H1 (cell line): ENCODE measurements at regions not wholly inside any gene's neighbourhood (a gene's known extent, or its start where the extent isn't known, plus 50 kb on each side); places are given as distances from the start of the nearest gene placed in this dataset.
"Not testable (repeated sequence)": the region's sequence is repeated elsewhere in the genome, so short reads cannot be mapped to it uniquely, and the experiment has no call there.

Source experiments
- CTCF ChIA-PET: fragments of 300-600 bp; sonication (Branson Sonifier 250); formaldehyde crosslinking; loops from one replicate; lab custom pipeline; 2021; ENCODE audit not compliant: partially characterized antibody; lab: Charles Lee
- POLR2A ChIA-PET: fragments of 300-600 bp; sonication (Branson Sonifier 250); formaldehyde crosslinking; loops from one replicate; lab custom pipeline; 2021; ENCODE audit warnings: inconsistent platforms; ENCODE audit not compliant: partially characterized antibody; lab: Charles Lee
- DNase-seq, 2 experiments: peaks; one replicate each; pipeline versions ENCODE4 v3.0.0 to v3.0.0-alpha.2; 2010 to 2022; ENCODE audit warnings: low spot score in 2 of 2, low read depth in 1 of 2, mixed read lengths in 1 of 2
- FAIRE-seq: peaks from 2 replicates; lab custom pipeline; 2011; peaks lifted over from hg19 to GRCh38; lab: Jason Lieb, UNC
- H2AFZ ChIP-seq: 2 replicates; pipeline ENCODE4 v1.8.1; 2012; ENCODE audit warnings: low read length, inconsistent platforms
- H2AK5ac ChIP-seq: 2 replicates; pipeline ENCODE4 v1.6.1; 2013; ENCODE audit warnings: low read depth, low read length
- H2BK120ac ChIP-seq: replicated peaks from 2 replicates; pipeline ENCODE3; 2013; ENCODE audit warnings: low read depth, low read length, inconsistent platforms
- H2BK12ac ChIP-seq: 2 replicates; pipeline ENCODE4 v1.6.1; 2013; ENCODE audit warnings: low read depth, low read length
- H2BK15ac ChIP-seq: 2 replicates; pipeline ENCODE4 v1.6.1; 2013; ENCODE audit warnings: low read length
- H2BK20ac ChIP-seq: 2 replicates; pipeline ENCODE4 v1.6.1; 2013; ENCODE audit warnings: low read length
- H2BK5ac ChIP-seq: 2 replicates; pipeline ENCODE4 v1.6.1; 2013; ENCODE audit warnings: low read depth, low read length
- H3K14ac ChIP-seq: 2 replicates; pipeline ENCODE4 v1.6.1; 2013; ENCODE audit warnings: inconsistent platforms; ENCODE audit not compliant: insufficient read length
- H3K18ac ChIP-seq: 2 replicates; pipeline ENCODE4 v1.6.1; 2013; ENCODE audit warnings: low read length; ENCODE audit errors: extremely low read depth
- H3K23ac ChIP-seq: 2 replicates; pipeline ENCODE4 v1.6.1; 2013; ENCODE audit warnings: inconsistent platforms; ENCODE audit not compliant: insufficient read length
- H3K23me2 ChIP-seq: 2 replicates; pipeline ENCODE4 v1.6.1; 2013; ENCODE audit warnings: low read depth, low read length
- H3K27ac ChIP-seq: 2 replicates; pipeline ENCODE4 v1.6.1; 2011; ENCODE audit warnings: low read depth, low read length, inconsistent platforms
- H3K27me3 ChIP-seq, 4 experiments: replicated peaks in 1 of 4; 1 replicate in 1 of 4; 2 replicates in 3 of 4; pipeline versions ENCODE4 v1.6.1 to v1.8.1; 2011 to 2013; ENCODE audit warnings: low read length in 3 of 4, mild to moderate bottlenecking in 3 of 4, inconsistent platforms in 2 of 4, mixed read lengths in 2 of 4, moderate library complexity in 1 of 4; ENCODE audit not compliant: control insufficient read depth in 3 of 4, insufficient read depth in 3 of 4; ENCODE audit errors: extremely low read depth in 1 of 4
- H3K36me3 ChIP-seq, 4 experiments: 2 replicates each; pipeline versions ENCODE4 v1.6.1 to v1.8.1; 2011 to 2013; ENCODE audit warnings: mild to moderate bottlenecking in 4 of 4, low read length in 3 of 4, moderate library complexity in 2 of 4, control low read depth in 1 of 4, inconsistent platforms in 1 of 4; ENCODE audit not compliant: insufficient read depth in 4 of 4, control insufficient read depth in 2 of 4
- H3K4ac ChIP-seq: replicated peaks from 2 replicates; pipeline ENCODE3; 2013; ENCODE audit warnings: low read length, low read depth, mixed read lengths, inconsistent platforms; ENCODE audit not compliant: insufficient read length
- H3K4me1 ChIP-seq, 4 experiments: replicated peaks in 1 of 4; 1 replicate in 1 of 4; 2 replicates in 3 of 4; pipeline versions ENCODE4 v1.6.1 to v1.8.1; 2011 to 2013; ENCODE audit warnings: low read length in 3 of 4, inconsistent platforms in 2 of 4, mixed read lengths in 1 of 4; ENCODE audit not compliant: insufficient read depth in 4 of 4, control insufficient read depth in 3 of 4
- H3K4me2 ChIP-seq, 2 experiments: 2 replicates each; pipeline versions ENCODE4 v1.6.1 to v1.8.1; 2011 to 2013; ENCODE audit warnings: low read depth in 2 of 2, low read length in 2 of 2, control low read depth in 1 of 2, inconsistent platforms in 1 of 2, mild to moderate bottlenecking in 1 of 2; ENCODE audit not compliant: insufficient read depth in 1 of 2
- H3K4me3 ChIP-seq, 4 experiments: fragments of 200-600, 300-600 bp in 1 of 4; sonication (generic), shearing (Covaris generic), sonication (Bioruptor Twin) in 1 of 4; 2 replicates each; pipeline versions ENCODE4 v1.5.1 to v1.8.1; 2011 to 2016; ENCODE audit warnings: low read length in 4 of 4, low read depth in 3 of 4, control low read depth in 2 of 4, inconsistent platforms in 2 of 4, mild to moderate bottlenecking in 2 of 4, mixed read lengths in 1 of 4, moderate library complexity in 1 of 4; ENCODE audit not compliant: insufficient read depth in 2 of 4; ENCODE audit errors: extremely low read depth in 1 of 4
- H3K56ac ChIP-seq: replicated peaks from 2 replicates; pipeline ENCODE3; 2013; ENCODE audit warnings: low read depth, mild to moderate bottlenecking, mixed read lengths, low read length, inconsistent platforms; ENCODE audit not compliant: insufficient read length
- H3K79me1 ChIP-seq: 2 replicates; pipeline ENCODE4 v1.6.1; 2013; ENCODE audit warnings: low read depth, low read length, control low read depth
- H3K79me2 ChIP-seq, 2 experiments: 2 replicates each; pipeline versions ENCODE4 v1.6.1 to v1.8.1; 2012 to 2013; ENCODE audit warnings: low read length in 2 of 2, mild to moderate bottlenecking in 2 of 2, inconsistent platforms in 1 of 2; ENCODE audit not compliant: insufficient read depth in 2 of 2, control insufficient read depth in 1 of 2
- H3K9ac ChIP-seq, 4 experiments: replicated peaks in 1 of 4; 1 replicate in 1 of 4; 2 replicates in 3 of 4; pipeline versions ENCODE4 v1.6.1 to v1.8.1; 2011 to 2013; ENCODE audit warnings: low read depth in 3 of 4, low read length in 3 of 4, control low read depth in 2 of 4, mild to moderate bottlenecking in 2 of 4, moderate library complexity in 2 of 4, inconsistent platforms in 1 of 4; ENCODE audit errors: extremely low read depth in 1 of 4
- H3K9me3 ChIP-seq, 2 experiments: 2 replicates each; pipeline versions ENCODE4 v1.6.1 to v1.8.1; 2012 to 2013; ENCODE audit warnings: mild to moderate bottlenecking in 2 of 2, moderate library complexity in 2 of 2, control low read depth in 1 of 2, inconsistent platforms in 1 of 2, low read depth in 1 of 2, low read length in 1 of 2, mixed read lengths in 1 of 2; ENCODE audit not compliant: insufficient read depth in 2 of 2
- H4K20me1 ChIP-seq, 2 experiments: replicated peaks in 1 of 2; 2 replicates each; pipeline versions ENCODE3 to v1.8.1; 2011 to 2013; ENCODE audit warnings: inconsistent platforms in 2 of 2, low read length in 2 of 2, mild to moderate bottlenecking in 1 of 2; ENCODE audit not compliant: insufficient read depth in 2 of 2, control insufficient read depth in 1 of 2
- H4K5ac ChIP-seq: 2 replicates; pipeline ENCODE4 v1.6.1; 2013; ENCODE audit warnings: low read length, low read depth, mixed read lengths, inconsistent platforms; ENCODE audit not compliant: insufficient read length
- H4K8ac ChIP-seq: 2 replicates; pipeline ENCODE4 v1.8.0; 2013; ENCODE audit warnings: mild to moderate bottlenecking, moderate library complexity, low read length, inconsistent platforms; ENCODE audit not compliant: insufficient read depth; ENCODE audit errors: extremely low read depth
- H4K91ac ChIP-seq: replicated peaks from 2 replicates; pipeline ENCODE3; 2013; ENCODE audit warnings: low read length, mixed read lengths, inconsistent platforms; ENCODE audit not compliant: insufficient read length
- ZNF274 ChIP-seq: IDR thresholded peaks from 2 replicates; pipeline ENCODE4 v1.7.0; 2012; ENCODE audit warnings: low read length, borderline replicate concordance; ENCODE audit errors: extremely low read depth
- WGBS, 2 experiments: shearing (Covaris generic) in 1 of 2; methylation state at CpG; one replicate each; pipeline versions ENCODE4 v1.1.6 to v1.1.7; 2013 to 2015; ENCODE audit warnings: low lambda C conversion rate in 2 of 2, mixed read lengths in 2 of 2, inconsistent platforms in 1 of 2, low coverage in 1 of 2, missing lambda C conversion rate in 1 of 2; ENCODE audit not compliant: insufficient replicate concordance in 2 of 2, insufficient coverage in 1 of 2, insufficient read length in 1 of 2; ENCODE audit errors: extremely low coverage in 1 of 2, missing lambda C conversion rate in 1 of 2; 5-methylcytosine and 5-hydroxymethylcytosine counted together
- TF ChIP-seq, protein P1 (sequence below): IDR thresholded peaks from 2 replicates; pipeline ENCODE4 v1.6.1; 2011; ENCODE audit warnings: low read depth, mild to moderate bottlenecking, low read length; ENCODE audit not compliant: insufficient read depth

GRCh38 chr3:145035682-145036081 is 1064.1 kb downstream of the DIPK2A start (continued):
- no peak for TF ChIP-seq ZNF274
- TF ChIP-seq, protein P1, sequence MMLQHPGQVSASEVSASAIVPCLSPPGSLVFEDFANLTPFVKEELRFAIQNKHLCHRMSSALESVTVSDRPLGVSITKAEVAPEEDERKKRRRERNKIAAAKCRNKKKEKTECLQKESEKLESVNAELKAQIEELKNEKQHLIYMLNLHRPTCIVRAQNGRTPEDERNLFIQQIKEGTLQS = no peak
- TF ChIP-seq, all 59 proteins: peak for 0

GRCh38 chr3:145054055-145054454 is 1082.4 kb downstream of the DIPK2A start:
- H2BK120ac ChIP-seq, H2AK5ac ChIP-seq, H3K9me3 ChIP-seq, H3K18ac ChIP-seq, H3K79me1 ChIP-seq, H4K8ac ChIP-seq, H4K91ac ChIP-seq, H4K5ac ChIP-seq, H3K27ac ChIP-seq, H3K14ac ChIP-seq, H4K20me1 ChIP-seq, H3K56ac ChIP-seq, H3K4me1 ChIP-seq, FAIRE-seq, CTCF ChIA-PET, H3K23ac ChIP-seq, POLR2A ChIA-PET, H3K27me3 ChIP-seq, H3K36me3 ChIP-seq, H2AFZ ChIP-seq, H2BK5ac ChIP-seq, H3K4me2 ChIP-seq, H3K4ac ChIP-seq, H3K4me3 ChIP-seq, DNase-seq, H2BK20ac ChIP-seq, H2BK15ac ChIP-seq, H2BK12ac ChIP-seq, H3K9ac ChIP-seq, H3K79me2 ChIP-seq, H3K23me2 ChIP-seq: not testable (repeated sequence)
- 83% methylated on average over 2 of the region's 2 CpGs; no CpG with 5 or more reads in 1 of the 2 experiments for WGBS, 2 experiments
